ENCODE measurements at regions not wholly inside any gene's neighbourhood (a gene's known extent, or its start where the extent isn't known, plus 50 kb on each side); places are given as distances from the start of the nearest gene placed in this dataset.

DNA sequence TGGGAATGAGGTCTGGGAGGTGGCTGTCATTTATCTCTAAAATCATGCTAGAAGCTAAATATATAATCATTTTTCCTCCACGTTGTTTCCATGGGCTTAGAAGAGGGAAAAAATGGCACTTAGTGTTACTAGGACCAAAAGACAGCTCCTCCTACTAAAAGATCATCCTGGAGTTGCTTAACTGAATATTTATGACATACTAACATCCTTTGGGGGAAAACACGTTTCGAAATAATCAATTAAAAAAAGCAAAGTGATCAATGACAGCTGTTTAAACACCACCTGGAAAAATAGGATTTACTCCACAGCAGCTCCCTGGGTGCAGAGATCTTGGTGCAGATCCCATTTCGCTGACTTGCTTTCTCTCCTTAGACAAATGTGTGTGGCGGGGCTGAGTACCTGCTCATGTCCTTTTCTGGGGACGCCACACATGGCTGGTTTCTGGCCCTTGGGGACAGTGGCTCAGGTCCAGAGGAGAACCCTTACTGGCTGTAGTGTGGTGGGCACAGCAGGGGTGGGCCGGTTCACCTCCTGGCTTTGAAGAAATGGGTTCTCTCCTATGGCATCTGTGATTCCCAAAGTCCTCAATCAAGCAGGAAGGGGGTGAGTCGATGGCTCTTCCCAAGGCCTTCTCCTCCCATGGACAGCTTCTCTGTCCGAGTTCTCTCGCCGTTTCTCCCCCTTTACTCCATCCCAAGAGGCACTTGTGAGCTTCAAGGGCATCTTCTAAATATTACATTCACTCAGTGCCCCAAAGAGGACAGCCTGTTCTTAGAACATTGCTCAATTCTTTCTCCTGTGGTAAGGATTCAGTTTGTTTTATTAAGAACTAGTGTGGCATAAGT is 156.4 kb upstream of the KLF14 start:
- H3K27ac ChIP-seq (ENCODE audit: low read depth, low read length): no peak overlapping the region
- peaks cover 8% of the 10 kb centered on the region for H3K4me1 ChIP-seq (ENCODE audit: control insufficient read depth, insufficient read depth, low read length)
- no peak overlapping the region for H3K9ac ChIP-seq (ENCODE audit: low read depth, low read length)
- H3K36me3 ChIP-seq (ENCODE audit: control insufficient read depth, insufficient read depth, low read length): no peaks in the 10 kb centered on the region; the same call in 1 of the 2 replicates
- no peaks in the 10 kb centered on the region for H3K27me3 ChIP-seq (ENCODE audit: control insufficient read depth, insufficient read depth, low read length)
- H3K4me3 ChIP-seq (ENCODE audit: low read depth, low read length): no peak overlapping the region
- no peaks in the 10 kb centered on the region for H3K9me3 ChIP-seq (ENCODE audit: control insufficient read depth, insufficient read depth, low read length)

DNA sequence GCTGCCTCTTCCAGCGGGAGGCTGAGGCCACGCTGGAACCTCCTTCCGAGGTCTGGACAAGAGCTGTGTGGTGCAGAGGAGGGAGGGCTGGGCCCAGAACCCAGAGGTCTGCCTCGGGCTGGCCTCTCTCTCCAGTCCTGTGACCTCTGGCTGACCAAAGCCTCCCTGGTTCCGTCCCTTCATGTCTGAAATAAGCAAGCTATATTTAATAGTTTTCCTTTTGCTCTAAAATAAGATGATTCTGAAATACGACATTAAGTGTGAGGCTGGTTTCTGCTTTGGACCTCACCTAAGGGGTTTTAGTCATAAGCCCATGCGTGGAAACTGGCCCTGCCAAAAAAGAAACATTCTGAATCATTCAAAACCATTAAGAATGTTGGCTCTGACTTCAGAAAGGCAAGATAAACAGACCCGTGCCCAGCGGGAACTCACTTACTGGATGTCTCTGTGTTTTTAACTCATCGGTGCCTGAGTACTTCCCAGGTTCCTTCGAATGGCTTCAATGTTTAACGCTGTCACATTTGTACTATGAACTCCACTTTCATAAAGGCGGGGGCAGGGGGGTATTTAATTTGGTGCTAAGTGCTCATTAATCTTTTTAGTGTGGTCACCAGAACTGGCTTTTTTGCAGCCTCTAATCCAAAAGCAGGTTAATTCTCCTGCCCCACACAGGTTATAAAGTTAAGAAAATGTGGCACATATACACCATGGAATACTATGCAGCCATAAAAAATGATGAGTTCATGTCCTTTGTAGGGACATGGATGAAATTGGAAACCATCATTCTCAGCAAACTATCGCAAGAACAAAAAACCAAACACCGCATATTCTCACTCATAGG is 157.5 kb upstream of the KLF14 start:
- peak overlapping the region; percentile 39 for H3K27ac ChIP-seq (ENCODE audit: low read depth, low read length)
- peaks cover 9% of the 10 kb centered on the region for H3K4me1 ChIP-seq (ENCODE audit: control insufficient read depth, insufficient read depth, low read length)
- H3K27me3 ChIP-seq (ENCODE audit: control insufficient read depth, insufficient read depth, low read length): no peaks in the 10 kb centered on the region
- no peaks in the 10 kb centered on the region for H3K9me3 ChIP-seq (ENCODE audit: control insufficient read depth, insufficient read depth, low read length)
- no peak overlapping the region for H3K4me3 ChIP-seq (ENCODE audit: low read depth, low read length)
- no peak overlapping the region for H3K9ac ChIP-seq (ENCODE audit: low read depth, low read length)
- H3K36me3 ChIP-seq (ENCODE audit: control insufficient read depth, insufficient read depth, low read length): no peaks in the 10 kb centered on the region; the same call in 1 of the 2 replicates

DNA sequence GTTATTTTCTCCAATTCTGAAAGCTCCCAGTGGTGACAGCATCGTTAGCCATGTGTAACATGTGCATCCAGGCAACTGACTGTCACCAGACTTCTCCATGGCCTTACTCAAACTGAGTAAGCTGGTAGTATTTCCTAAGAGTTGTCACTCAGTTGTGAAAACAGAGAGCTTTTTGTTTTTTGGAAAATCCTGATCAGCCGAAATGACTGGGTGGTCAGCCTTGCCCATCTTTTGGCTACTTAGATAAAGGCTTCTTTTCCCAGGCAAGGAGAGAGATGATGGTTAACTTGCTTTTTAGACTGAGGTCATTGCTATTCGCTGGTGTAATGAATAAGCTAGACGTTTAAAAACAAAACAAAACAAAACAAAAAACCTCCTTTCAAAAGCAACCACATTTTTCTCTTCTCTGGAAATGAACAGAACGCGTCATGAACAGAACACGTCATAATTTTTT is 159.5 kb upstream of the KLF14 start:
- H3K9me3 ChIP-seq (ENCODE audit: control insufficient read depth, insufficient read depth, low read length): no peaks in the 10 kb centered on the region
- peaks cover 13% of the 10 kb centered on the region for H3K4me1 ChIP-seq (ENCODE audit: control insufficient read depth, insufficient read depth, low read length)
- H3K27ac ChIP-seq (ENCODE audit: low read depth, low read length): no peak overlapping the region
- H3K36me3 ChIP-seq (ENCODE audit: control insufficient read depth, insufficient read depth, low read length): no peaks in the 10 kb centered on the region; the same call in 1 of the 2 replicates
- H3K27me3 ChIP-seq (ENCODE audit: control insufficient read depth, insufficient read depth, low read length): no peaks in the 10 kb centered on the region
- no peak overlapping the region for H3K4me3 ChIP-seq (ENCODE audit: low read depth, low read length)
- H3K9ac ChIP-seq (ENCODE audit: low read depth, low read length): no peak overlapping the region

DNA sequence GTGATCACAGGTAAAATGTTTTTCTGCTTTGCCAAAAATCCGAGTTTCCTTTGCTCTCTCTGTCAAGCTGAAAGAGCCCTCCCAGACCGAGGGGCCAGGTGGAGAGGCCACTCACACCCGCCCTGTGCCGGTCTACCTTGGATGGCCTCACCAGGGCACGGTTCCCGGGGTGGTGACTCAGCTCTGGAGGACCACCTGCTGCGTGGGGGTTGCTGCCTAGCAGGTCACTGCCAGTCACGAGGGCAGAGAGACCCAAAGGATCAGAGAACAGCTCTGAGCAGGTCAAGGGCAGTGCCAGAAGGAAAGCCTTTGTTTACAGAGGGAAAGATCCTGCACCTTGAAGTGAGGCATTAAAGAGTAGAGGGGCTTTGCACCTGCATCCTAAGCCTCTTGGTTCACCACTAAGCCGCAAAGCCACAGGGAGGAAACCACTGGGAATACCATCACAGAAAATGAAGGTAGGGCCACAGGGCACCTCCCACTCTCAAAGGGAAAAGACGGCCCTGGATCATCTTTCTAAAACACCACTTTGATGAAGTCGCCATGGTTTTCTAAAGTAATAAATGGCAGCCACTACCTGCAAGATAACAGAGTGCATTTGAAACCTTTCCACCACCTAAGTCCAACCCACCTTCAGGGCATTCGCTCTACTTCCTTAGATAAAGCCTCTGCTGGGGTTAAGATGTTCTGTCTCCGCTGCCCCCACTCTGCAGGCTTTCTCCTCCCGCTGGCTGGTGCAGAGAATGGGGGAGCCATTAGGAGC is 160.3 kb upstream of the KLF14 start:
- H3K27ac ChIP-seq (ENCODE audit: low read depth, low read length): peak overlapping the region; percentile 42
- no peak overlapping the region; the same call in 1 of the 2 replicates for H3K9ac ChIP-seq (ENCODE audit: low read depth, low read length)
- H3K36me3 ChIP-seq (ENCODE audit: control insufficient read depth, insufficient read depth, low read length): no peaks in the 10 kb centered on the region; the same call in 1 of the 2 replicates
- no peak overlapping the region for H3K4me3 ChIP-seq (ENCODE audit: low read depth, low read length)
- peaks cover 13% of the 10 kb centered on the region for H3K4me1 ChIP-seq (ENCODE audit: control insufficient read depth, insufficient read depth, low read length)
- H3K9me3 ChIP-seq (ENCODE audit: control insufficient read depth, insufficient read depth, low read length): no peaks in the 10 kb centered on the region
- H3K27me3 ChIP-seq (ENCODE audit: control insufficient read depth, insufficient read depth, low read length): no peaks in the 10 kb centered on the region

DNA sequence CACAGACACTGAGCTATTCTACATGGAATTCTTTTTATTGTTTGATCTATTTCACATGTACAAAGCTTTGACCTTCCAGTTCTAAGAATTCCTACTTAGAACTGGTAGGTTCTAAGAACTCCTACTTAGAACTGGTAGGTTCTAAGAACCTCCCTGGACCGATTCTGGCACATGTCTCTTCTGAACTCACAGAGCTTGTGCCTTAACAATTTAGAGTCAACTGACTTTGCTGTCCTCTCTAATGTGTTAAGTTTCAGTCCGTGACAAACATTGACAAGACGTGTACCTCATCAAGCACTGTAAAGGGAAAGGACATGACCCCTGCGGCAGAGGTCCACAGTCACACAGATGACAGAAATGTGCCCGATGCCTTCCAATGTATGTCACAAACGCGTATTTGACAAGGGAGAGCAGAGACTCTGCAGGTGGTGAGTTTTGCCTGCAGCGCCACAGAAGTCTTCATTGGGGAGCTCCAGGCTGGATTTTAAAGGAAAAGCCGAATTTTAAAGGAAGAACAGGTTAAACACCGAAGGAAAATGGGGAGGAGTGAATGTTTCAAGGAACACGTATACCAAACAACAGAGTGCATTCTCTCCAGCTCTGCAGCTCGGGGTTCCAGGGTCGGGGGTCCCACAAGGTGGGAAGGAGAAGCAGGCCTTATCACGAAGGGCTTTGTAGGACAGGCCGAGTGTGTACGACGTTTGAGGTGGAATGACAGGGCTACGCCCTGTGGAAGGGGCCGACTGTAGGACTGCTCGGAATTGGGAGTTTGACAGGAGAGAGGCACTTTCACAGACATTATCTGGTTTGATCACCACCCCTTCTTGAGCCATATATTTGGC is 161.1 kb upstream of the KLF14 start:
- no peak overlapping the region for H3K4me3 ChIP-seq (ENCODE audit: low read depth, low read length)
- H3K27me3 ChIP-seq (ENCODE audit: control insufficient read depth, insufficient read depth, low read length): no peaks in the 10 kb centered on the region
- no peaks in the 10 kb centered on the region for H3K9me3 ChIP-seq (ENCODE audit: control insufficient read depth, insufficient read depth, low read length)
- no peaks in the 10 kb centered on the region; the same call in 1 of the 2 replicates for H3K36me3 ChIP-seq (ENCODE audit: control insufficient read depth, insufficient read depth, low read length)
- H3K9ac ChIP-seq (ENCODE audit: low read depth, low read length): no peak overlapping the region
- no peak overlapping the region for H3K27ac ChIP-seq (ENCODE audit: low read depth, low read length)
- H3K4me1 ChIP-seq (ENCODE audit: control insufficient read depth, insufficient read depth, low read length): peaks cover 13% of the 10 kb centered on the region

DNA sequence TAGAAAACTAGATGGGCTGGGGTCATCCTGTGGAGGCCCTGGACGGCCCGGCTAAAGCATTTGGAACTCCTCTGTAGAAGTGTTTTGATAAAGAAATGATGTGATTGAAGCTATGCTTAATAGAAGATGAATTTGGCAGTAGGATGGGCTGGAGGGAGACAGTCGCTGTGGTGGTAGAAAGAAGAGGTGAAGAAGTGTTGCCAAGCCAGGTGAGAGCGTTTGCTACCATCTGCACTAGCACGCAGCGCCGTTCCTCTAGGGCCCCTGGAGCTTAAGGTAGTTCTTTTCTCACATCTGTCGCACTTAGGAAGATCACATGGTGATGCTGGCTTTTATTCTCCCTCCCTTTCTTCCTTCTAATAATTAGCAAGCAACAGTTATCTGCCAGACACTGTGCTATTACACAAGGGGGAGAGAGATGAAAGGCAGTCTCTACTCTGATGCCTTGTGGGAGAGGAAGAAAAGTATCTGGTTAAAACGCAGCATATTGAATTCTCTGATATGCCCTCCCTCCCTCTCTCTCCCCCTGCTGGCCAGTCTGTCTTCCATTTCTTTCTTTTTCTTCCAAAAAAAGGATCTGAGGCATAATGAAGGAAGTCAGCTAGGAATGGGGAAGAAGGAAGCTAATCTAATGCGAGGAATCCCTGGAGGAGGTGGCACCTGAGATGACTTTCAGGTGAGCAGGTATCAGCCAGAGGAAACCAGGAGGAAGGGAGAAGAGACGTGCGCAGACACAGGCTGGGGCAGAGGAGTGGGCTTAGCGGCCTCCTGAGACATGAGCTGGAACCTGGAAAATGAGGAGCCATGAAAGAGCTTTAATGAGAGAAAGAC is 162.3 kb upstream of the KLF14 start:
- no peaks in the 10 kb centered on the region for H3K27me3 ChIP-seq (ENCODE audit: control insufficient read depth, insufficient read depth, low read length)
- H3K4me1 ChIP-seq (ENCODE audit: control insufficient read depth, insufficient read depth, low read length): peaks cover 17% of the 10 kb centered on the region
- no peaks in the 10 kb centered on the region for H3K36me3 ChIP-seq (ENCODE audit: control insufficient read depth, insufficient read depth, low read length)
- no peaks in the 10 kb centered on the region for H3K9me3 ChIP-seq (ENCODE audit: control insufficient read depth, insufficient read depth, low read length)
- no peak overlapping the region for H3K4me3 ChIP-seq (ENCODE audit: low read depth, low read length)
- peak overlapping the region; percentile 14; the same call in 1 of the 2 replicates for H3K9ac ChIP-seq (ENCODE audit: low read depth, low read length)
- no peak overlapping the region for H3K27ac ChIP-seq (ENCODE audit: low read depth, low read length)

DNA sequence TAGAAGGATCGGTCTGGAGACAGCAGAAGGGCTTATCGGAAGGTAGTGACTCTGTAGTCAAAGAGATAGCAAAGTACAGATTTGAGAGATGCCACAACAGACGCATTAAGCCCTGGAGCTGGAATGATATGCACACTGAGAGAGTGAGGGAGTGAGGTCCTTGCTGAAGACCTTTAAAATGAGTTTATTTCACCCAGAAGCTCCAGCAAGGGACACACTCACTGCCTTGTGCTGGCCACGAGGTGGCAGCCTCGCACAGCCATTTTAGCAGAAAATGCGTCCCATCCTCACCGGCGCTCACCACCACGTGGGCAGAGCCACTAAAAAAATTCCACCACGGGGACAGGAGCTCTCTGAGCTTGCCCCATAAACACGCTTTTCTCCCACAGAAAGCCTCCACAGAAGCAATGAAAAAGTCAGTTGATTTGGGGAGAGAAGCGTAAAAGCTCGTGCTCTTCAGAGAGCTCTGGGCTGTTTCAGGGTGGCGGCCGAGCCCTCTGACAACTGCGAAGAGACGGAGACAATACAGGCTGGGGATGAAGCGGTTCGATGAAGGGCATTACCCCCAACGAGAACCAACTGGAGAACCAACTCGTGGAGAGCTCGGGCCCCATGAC is 163.0 kb upstream of the KLF14 start:
- Histone ChIP-seq H3K36me3 (ENCODE audit: control insufficient read depth, insufficient read depth, low read length) (no peaks in the 10 kb centered on the region), H3K27ac (ENCODE audit: low read depth, low read length) (no peak overlapping the region), H3K4me1 (ENCODE audit: control insufficient read depth, insufficient read depth, low read length) (peaks cover 20% of the 10 kb centered on the region), H3K4me3 (ENCODE audit: low read depth, low read length) (no peak overlapping the region), H3K9me3 (ENCODE audit: control insufficient read depth, insufficient read depth, low read length) (no peaks in the 10 kb centered on the region), H3K27me3 (ENCODE audit: control insufficient read depth, insufficient read depth, low read length) (no peaks in the 10 kb centered on the region), H3K9ac (ENCODE audit: low read depth, low read length) (peak overlapping the region; percentile 14; the same call in 1 of the 2 replicates)

DNA sequence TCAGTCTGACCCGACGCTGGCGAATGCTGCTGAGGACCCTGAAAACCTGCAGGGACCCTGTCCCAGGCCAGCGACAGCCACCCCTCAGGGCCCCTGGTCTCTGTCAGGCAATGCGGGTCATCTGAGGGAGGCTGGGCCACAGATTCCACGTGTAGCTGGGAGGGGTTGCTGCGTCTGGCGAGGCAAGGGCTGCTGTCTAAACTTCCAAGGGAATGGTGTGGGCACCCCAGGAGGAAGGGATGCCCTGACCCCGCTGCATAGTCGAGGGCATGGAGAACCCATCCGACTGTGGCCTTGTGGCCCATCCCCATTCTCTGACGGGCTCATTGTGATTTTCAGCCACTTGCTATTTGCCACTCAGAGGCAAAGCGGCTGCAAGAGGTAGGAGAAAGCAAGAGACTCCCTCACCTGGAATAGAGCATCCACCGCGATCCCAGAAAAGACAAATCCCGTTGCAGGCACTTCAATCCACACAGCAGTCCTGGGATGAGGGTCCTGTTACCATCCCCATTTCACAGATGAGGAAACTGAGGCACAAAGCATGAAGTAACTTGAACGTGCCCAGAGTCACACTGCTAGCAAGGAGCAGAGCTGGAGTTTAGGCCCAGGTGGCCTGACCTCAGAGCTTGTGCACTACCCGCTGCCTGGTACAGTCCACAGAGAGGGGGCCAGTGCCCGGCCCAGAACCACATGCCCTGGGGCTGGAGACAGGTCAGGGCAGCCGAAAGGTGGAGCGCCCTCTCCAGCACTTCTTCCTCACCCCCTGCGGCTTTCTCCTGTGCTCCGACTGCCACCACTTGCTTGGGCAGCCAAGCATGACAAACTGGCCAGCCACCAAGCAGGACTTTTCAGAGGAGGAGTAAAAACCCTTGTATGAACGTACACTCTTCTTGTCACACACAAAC is 163.8 kb upstream of the KLF14 start:
- Histone ChIP-seq H3K27ac (ENCODE audit: low read depth, low read length) (no peak overlapping the region), H3K4me3 (ENCODE audit: low read depth, low read length) (no peak overlapping the region), H3K9ac (ENCODE audit: low read depth, low read length) (no peak overlapping the region), H3K27me3 (ENCODE audit: control insufficient read depth, insufficient read depth, low read length) (no peaks in the 10 kb centered on the region), H3K9me3 (ENCODE audit: control insufficient read depth, insufficient read depth, low read length) (no peaks in the 10 kb centered on the region), H3K36me3 (ENCODE audit: control insufficient read depth, insufficient read depth, low read length) (no peaks in the 10 kb centered on the region), H3K4me1 (ENCODE audit: control insufficient read depth, insufficient read depth, low read length) (peaks cover 23% of the 10 kb centered on the region)
